IPS-18a (cell line): ENCODE measurements at regions not wholly inside any gene's neighbourhood (a gene's known extent, or its start where the extent isn't known, plus 50 kb on each side); places are given as distances from the start of the nearest gene placed in this dataset.

Source experiments
- H3K27ac ChIP-seq: one replicate; pipeline ENCODE4 v1.5.1; 2013; ENCODE audit warnings: low read length
- H3K27me3 ChIP-seq: one replicate; pipeline ENCODE4 v1.6.1; 2013; ENCODE audit warnings: mild to moderate bottlenecking, low read length; ENCODE audit not compliant: control insufficient read depth, insufficient read depth
- H3K36me3 ChIP-seq: one replicate; pipeline ENCODE4 v1.6.1; 2013; ENCODE audit warnings: low read depth, low read length; ENCODE audit not compliant: control insufficient read depth
- H3K4me1 ChIP-seq: one replicate; pipeline ENCODE4 v1.6.1; 2013; ENCODE audit warnings: low read depth, low read length; ENCODE audit not compliant: control insufficient read depth
- H3K4me3 ChIP-seq: one replicate; pipeline ENCODE4 v1.5.1; 2013; ENCODE audit warnings: low read length
- H3K9ac ChIP-seq: one replicate; pipeline ENCODE4 v1.6.1; 2013; ENCODE audit warnings: mild to moderate bottlenecking, low read length, moderate library complexity
- H3K9me3 ChIP-seq: one replicate; pipeline ENCODE4 v1.6.1; 2013; ENCODE audit warnings: low read depth, low read length; ENCODE audit not compliant: control insufficient read depth

GRCh38 chr3:106251160-106251892 lies 382.5 kb upstream of the CBLB start:
- H3K9ac ChIP-seq = no peak overlapping the region
- H3K27ac ChIP-seq = no peak overlapping the region
- H3K4me1 ChIP-seq = no peaks in the 10 kb centered on the region
- no peaks in the 10 kb centered on the region for H3K27me3 ChIP-seq
- peaks cover 8% of the 10 kb centered on the region for H3K9me3 ChIP-seq
- H3K4me3 ChIP-seq = no peak overlapping the region
- no peaks in the 10 kb centered on the region for H3K36me3 ChIP-seq

- no peak overlapping the region for H3K27ac ChIP-seq
- no peak overlapping the region for H3K4me3 ChIP-seq
- no peaks in the 10 kb centered on the region for H3K4me1 ChIP-seq
- no peaks in the 10 kb centered on the region for H3K27me3 ChIP-seq
- H3K9me3 ChIP-seq = peaks cover 7% of the 10 kb centered on the region
- H3K36me3 ChIP-seq = no peaks in the 10 kb centered on the region
- H3K9ac ChIP-seq = no peak overlapping the region
These were observed 387.0 kb upstream of the CBLB start for GRCh38 chr3:106255870-106256248.

- H3K36me3 ChIP-seq = no peaks in the 10 kb centered on the region
- H3K4me3 ChIP-seq = no peak overlapping the region
- no peak overlapping the region for H3K27ac ChIP-seq
- H3K9me3 ChIP-seq = peaks cover 2% of the 10 kb centered on the region
- no peaks in the 10 kb centered on the region for H3K4me1 ChIP-seq
- H3K27me3 ChIP-seq = no peaks in the 10 kb centered on the region
- no peak overlapping the region for H3K9ac ChIP-seq
These were observed 387.6 kb upstream of the CBLB start for GRCh38 chr3:106256249-106256957.

- no peaks in the 10 kb centered on the region for H3K27me3 ChIP-seq
- H3K9me3 ChIP-seq = no peaks in the 10 kb centered on the region
- no peak overlapping the region for H3K9ac ChIP-seq
- no peak overlapping the region for H3K27ac ChIP-seq
- H3K4me3 ChIP-seq = no peak overlapping the region
- no peaks in the 10 kb centered on the region for H3K36me3 ChIP-seq
- H3K4me1 ChIP-seq = no peaks in the 10 kb centered on the region
These were observed 388.4 kb upstream of the CBLB start for GRCh38 chr3:106257172-106257571.

DNA sequence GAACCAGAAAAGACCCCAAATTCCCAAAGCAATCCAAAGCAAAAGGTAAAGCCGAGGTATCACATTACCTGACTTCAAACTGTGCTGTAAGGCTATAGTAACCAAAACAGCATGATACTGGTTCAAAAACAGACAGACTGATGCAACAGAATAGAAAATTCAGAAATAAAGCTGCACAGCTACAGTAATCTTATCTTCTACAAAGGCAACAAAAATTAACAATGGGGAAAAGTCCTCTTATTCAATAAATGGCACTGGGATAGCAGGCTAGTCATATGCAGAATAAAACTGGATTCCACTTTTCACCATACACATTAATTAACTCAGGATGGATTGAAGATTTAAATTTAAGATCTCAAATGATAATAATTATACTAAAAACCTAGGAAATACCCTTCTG lies 392.6 kb upstream of the CBLB start:
- no peak overlapping the region for H3K27ac ChIP-seq
- no peaks in the 10 kb centered on the region for H3K27me3 ChIP-seq
- no peaks in the 10 kb centered on the region for H3K36me3 ChIP-seq
- H3K9ac ChIP-seq = no peak overlapping the region
- H3K4me3 ChIP-seq = no peak overlapping the region
- no peaks in the 10 kb centered on the region for H3K4me1 ChIP-seq
- no peaks in the 10 kb centered on the region for H3K9me3 ChIP-seq

GRCh38 chr3:106261915-106262683 lies 393.3 kb upstream of the CBLB start:
- no peak overlapping the region for H3K4me3 ChIP-seq
- no peak overlapping the region for H3K27ac ChIP-seq
- H3K27me3 ChIP-seq = no peaks in the 10 kb centered on the region
- H3K9ac ChIP-seq = no peak overlapping the region
- H3K4me1 ChIP-seq = no peaks in the 10 kb centered on the region
- no peaks in the 10 kb centered on the region for H3K36me3 ChIP-seq
- H3K9me3 ChIP-seq = no peaks in the 10 kb centered on the region

GRCh38 chr3:106263011-106263410 lies 394.2 kb upstream of the CBLB start:
- H3K36me3 ChIP-seq = no peaks in the 10 kb centered on the region

GRCh38 chr3:106263546-106263945 lies 394.7 kb upstream of the CBLB start:
- H3K4me1 ChIP-seq = no peaks in the 10 kb centered on the region
- no peaks in the 10 kb centered on the region for H3K27me3 ChIP-seq
- no peak overlapping the region for H3K4me3 ChIP-seq

More at GRCh38 chr3:106263011-106263410, 394.2 kb upstream of the CBLB start:
- Histone ChIP-seq H3K27ac (no peak overlapping the region), H3K9ac (no peak overlapping the region), H3K27me3 (no peaks in the 10 kb centered on the region), H3K9me3 (no peaks in the 10 kb centered on the region), H3K4me3 (no peak overlapping the region), H3K4me1 (no peaks in the 10 kb centered on the region)

GRCh38 chr3:106265704-106266103 lies 396.9 kb upstream of the CBLB start:
- Histone ChIP-seq H3K9ac (no peak overlapping the region), H3K9me3 (no peaks in the 10 kb centered on the region), H3K27ac (no peak overlapping the region), H3K36me3 (no peaks in the 10 kb centered on the region), H3K4me3 (no peak overlapping the region), H3K27me3 (no peaks in the 10 kb centered on the region), H3K4me1 (no peaks in the 10 kb centered on the region)

More at GRCh38 chr3:106263546-106263945, 394.7 kb upstream of the CBLB start:
- H3K27ac ChIP-seq = no peak overlapping the region
- no peak overlapping the region for H3K9ac ChIP-seq
- no peaks in the 10 kb centered on the region for H3K9me3 ChIP-seq
- H3K36me3 ChIP-seq = no peaks in the 10 kb centered on the region

- Histone ChIP-seq H3K27me3 (no peaks in the 10 kb centered on the region), H3K9me3 (no peaks in the 10 kb centered on the region), H3K36me3 (no peaks in the 10 kb centered on the region), H3K27ac (no peak overlapping the region), H3K4me3 (no peak overlapping the region), H3K9ac (no peak overlapping the region), H3K4me1 (no peaks in the 10 kb centered on the region)
These were observed 399.9 kb upstream of the CBLB start for GRCh38 chr3:106268696-106269095.

- no peaks in the 10 kb centered on the region for H3K9me3 ChIP-seq
- H3K4me1 ChIP-seq = no peaks in the 10 kb centered on the region
- H3K27me3 ChIP-seq = no peaks in the 10 kb centered on the region
- no peak overlapping the region for H3K4me3 ChIP-seq
- H3K36me3 ChIP-seq = no peaks in the 10 kb centered on the region
- H3K9ac ChIP-seq = no peak overlapping the region
- no peak overlapping the region for H3K27ac ChIP-seq
These were observed 403.5 kb upstream of the CBLB start for GRCh38 chr3:106272302-106272701.
